ENCODE measurements at regions not wholly inside any gene's neighbourhood (a gene's known extent, or its start where the extent isn't known, plus 50 kb on each side); places are given as distances from the start of the nearest gene placed in this dataset.

- TF ChIP-seq EZH2 (IDR thresholded peaks at IDR 0.05; ENCODE audit: low read depth), result no peak
- no peak for TF ChIP-seq CTCF (conservative IDR thresholded peaks at IDR 0.05)
Measured at GRCh38 chr5:36450229-36451014, 148.7 kb upstream of the RANBP3L start.
